Upper lobe of left lung (tissue), 6 donors: ENCODE measurements at regions not wholly inside any gene's neighbourhood (a gene's known extent, or its start where the extent isn't known, plus 50 kb on each side); places are given as distances from the start of the nearest gene placed in this dataset.

Experiments
- ATAC-seq, 2 donors: fragments of 200-7000 bp; cut with Tn5 transposase; one replicate each; pipeline ENCODE4 v1.9.1; 2022; ENCODE audit warnings: mild to moderate bottlenecking in 2 of 2, moderate library complexity in 2 of 2; ENCODE audit not compliant: low FRiP score in 2 of 2
- DNase-seq, 2 donors: peaks; one replicate each; pipeline ENCODE4 v3.0.0-alpha.2; 2019 to 2020
- H3K27ac ChIP-seq, 4 donors: fragments of 200-600 bp; sonication (generic); one replicate each; pipeline ENCODE4 v1.5.1; 2016 to 2019
- H3K27me3 ChIP-seq, 4 donors: fragments of 200-600 bp; sonication (generic); one replicate each; pipeline ENCODE4 v1.5.1; 2017 to 2019
- H3K36me3 ChIP-seq, 4 donors: fragments of 200-600 bp; sonication (generic); one replicate each; pipeline ENCODE4 v1.5.1; 2016 to 2019
- H3K4me1 ChIP-seq, 4 donors: fragments of 200-600 bp; sonication (generic); one replicate each; pipeline ENCODE4 v1.5.1; 2018 to 2019
- H3K4me3 ChIP-seq, 4 donors: fragments of 200-600 bp; sonication (generic); one replicate each; pipeline ENCODE4 v1.5.1; 2017 to 2019; ENCODE audit warnings: mild to moderate bottlenecking in 2 of 4, moderate library complexity in 1 of 4
- H3K9me3 ChIP-seq, 4 donors: fragments of 200-600 bp; sonication (generic); one replicate each; pipeline ENCODE4 v1.5.1; 2018 to 2019
- CTCF ChIP-seq, 6 experiments: fragments of 450-650 bp in 4 of 6; fragments of 200-600 bp in 2 of 6; sonication (generic) in 2 of 6; IDR thresholded peaks; one replicate each; pipeline ENCODE4 v1.5.1; 2016 to 2019; ENCODE audit warnings: antibody characterized with exemption in 6 of 6
- EP300 ChIP-seq, 4 donors: sonication (generic); formaldehyde crosslinking; IDR thresholded peaks; one replicate each; pipeline ENCODE4 v1.5.1; 2017; ENCODE audit warnings: antibody characterized with exemption in 4 of 4, control low read depth in 2 of 4
- POLR2A ChIP-seq, 4 donors: fragments of 450-650 bp; IDR thresholded peaks; one replicate each; pipeline ENCODE4 v1.5.1; 2016 to 2017; ENCODE audit warnings: antibody characterized with exemption in 4 of 4, mild to moderate bottlenecking in 2 of 4
- POLR2AphosphoS5 ChIP-seq, 2 donors: sonication (generic); formaldehyde crosslinking; IDR thresholded peaks; one replicate each; pipeline ENCODE4 v1.5.1; 2017; ENCODE audit warnings: antibody characterized with exemption in 2 of 2
- WGBS, 2 donors: methylation state at CpG; one replicate each; pipeline ENCODE4 v1.1.5; 2017 to 2018; 5-methylcytosine and 5-hydroxymethylcytosine counted together
- donor health status: DM: no; HTN: no; CAD: no; lungs with moderate emphysema.
- donor health status: DM: no; HTN: yes; CAD: no; lungs with severe emphysema.

- Histone ChIP-seq H3K36me3 (no peaks in the 10 kb centered on the region), H3K4me3 (no peak overlapping the region), H3K27ac (no peak overlapping the region), H3K4me1 (no peaks in the 10 kb centered on the region), H3K9me3 (no peaks in the 10 kb centered on the region), H3K27me3 (no peaks in the 10 kb centered on the region)
- ATAC-seq (no peak), DNase-seq (no peak)
- 45 to 68% methylated on average over 3 of the region's 3 CpGs for WGBS, 2 donors
- TF ChIP-seq EP300 (IDR thresholded peaks at IDR 0.05) (no peak), POLR2A (IDR thresholded peaks at IDR 0.05) (no peak), CTCF (IDR thresholded peaks at IDR 0.05) (no peak), POLR2AphosphoS5 (IDR thresholded peaks at IDR 0.05) (no peak)
These were observed 823.8 kb upstream of the HS6ST1 start for GRCh38 chr2:129142465-129142864.

- Histone ChIP-seq H3K4me1 (no peaks in the 10 kb centered on the region), H3K9me3 (no peaks in the 10 kb centered on the region), H3K4me3 (no peak overlapping the region), H3K36me3 (no peaks in the 10 kb centered on the region), H3K27ac (no peak overlapping the region), H3K27me3 (no peaks in the 10 kb centered on the region)
- ATAC-seq (no peak), DNase-seq (peak in 1 of 2 donors; percentile 78)
- TF ChIP-seq CTCF (IDR thresholded peaks at IDR 0.05) = no peak
- no peak for TF ChIP-seq POLR2AphosphoS5 (IDR thresholded peaks at IDR 0.05)
- no peak for TF ChIP-seq EP300 (IDR thresholded peaks at IDR 0.05)
- no peak for TF ChIP-seq POLR2A (IDR thresholded peaks at IDR 0.05)
- 88 to 96% methylated on average over 35 to 37 of the region's 42 CpGs for WGBS, 2 donors
These were observed 825.6 kb upstream of the HS6ST1 start for GRCh38 chr2:129144082-129144791.

- Histone ChIP-seq H3K27ac (no peak overlapping the region), H3K4me3 (no peak overlapping the region), H3K27me3 (no peaks in the 10 kb centered on the region), H3K36me3 (no peaks in the 10 kb centered on the region), H3K4me1 (no peaks in the 10 kb centered on the region), H3K9me3 (no peaks in the 10 kb centered on the region)
- TF ChIP-seq CTCF (IDR thresholded peaks at IDR 0.05) (no peak), POLR2AphosphoS5 (IDR thresholded peaks at IDR 0.05) (no peak), POLR2A (IDR thresholded peaks at IDR 0.05) (no peak), EP300 (IDR thresholded peaks at IDR 0.05) (no peak)
- DNase-seq (no peak), ATAC-seq (no peak)
- WGBS, 2 donors = 62 to 90% methylated on average over 1 of the region's 1 CpG
These were observed 827.0 kb upstream of the RAB6C start for GRCh38 chr2:129152514-129152913.

- no peak for ATAC-seq
- H3K27ac ChIP-seq = no peak overlapping the region
- no peaks in the 10 kb centered on the region for H3K27me3 ChIP-seq
- H3K4me3 ChIP-seq = no peak overlapping the region
- DNase-seq = no peak
- no peaks in the 10 kb centered on the region for H3K36me3 ChIP-seq
- H3K9me3 ChIP-seq = no peaks in the 10 kb centered on the region
- TF ChIP-seq POLR2AphosphoS5 (IDR thresholded peaks at IDR 0.05) (no peak), POLR2A (IDR thresholded peaks at IDR 0.05) (no peak), EP300 (IDR thresholded peaks at IDR 0.05) (no peak), CTCF (IDR thresholded peaks at IDR 0.05) (no peak)
- H3K4me1 ChIP-seq = no peaks in the 10 kb centered on the region
- WGBS, 2 donors = 64 to 69% methylated on average over 4 of the region's 4 CpGs
These were observed 818.6 kb upstream of the RAB6C start for GRCh38 chr2:129160879-129161278.
